Small intestine (tissue), 7 donors: ENCODE measurements at regions not wholly inside any gene's neighbourhood (a gene's known extent, or its start where the extent isn't known, plus 50 kb on each side); places are given as distances from the start of the nearest gene placed in this dataset.
"Not testable (repeated sequence)": the region's sequence is repeated elsewhere in the genome, so short reads cannot be mapped to it uniquely, and the experiment has no call there.

Experiments
- DNase-seq, 2 donors: peaks; one replicate each; pipeline versions ENCODE4 v3.0.0 to v3.0.0-alpha.2; 2013
- FAIRE-seq: peaks from 2 replicates; lab custom pipeline; 2012; peaks lifted over from hg19 to GRCh38; lab: Jason Lieb, UNC
- H3K27ac ChIP-seq, 3 donors: one replicate each; pipeline ENCODE4 v1.5.1; 2013; ENCODE audit warnings: low read length in 2 of 3, mild to moderate bottlenecking in 2 of 3, control low read depth in 1 of 3, inconsistent platforms in 1 of 3, low read depth in 1 of 3, moderate library complexity in 1 of 3
- H3K27me3 ChIP-seq, 3 donors: one replicate each; pipeline ENCODE4 v1.6.1; 2013; ENCODE audit warnings: low read length in 3 of 3, inconsistent platforms in 1 of 3; ENCODE audit not compliant: control insufficient read depth in 3 of 3, insufficient read depth in 3 of 3
- H3K36me3 ChIP-seq, 3 donors: one replicate each; pipeline ENCODE4 v1.6.1; 2013; ENCODE audit warnings: low read length in 3 of 3, inconsistent platforms in 1 of 3, low read depth in 1 of 3, mild to moderate bottlenecking in 1 of 3, moderate library complexity in 1 of 3; ENCODE audit not compliant: control insufficient read depth in 3 of 3, insufficient read depth in 2 of 3
- H3K4me1 ChIP-seq, 3 donors: one replicate each; pipeline ENCODE4 v1.6.1; 2013; ENCODE audit warnings: low read length in 2 of 3, inconsistent platforms in 1 of 3, low read depth in 1 of 3, mild to moderate bottlenecking in 1 of 3, moderate library complexity in 1 of 3; ENCODE audit not compliant: control insufficient read depth in 3 of 3, insufficient read depth in 2 of 3
- H3K4me3 ChIP-seq, 3 donors: one replicate each; pipeline ENCODE4 v1.5.1; 2013; ENCODE audit warnings: low read length in 3 of 3, control low read depth in 1 of 3, inconsistent platforms in 1 of 3, low read depth in 1 of 3, mild to moderate bottlenecking in 1 of 3, moderate library complexity in 1 of 3
- H3K9me3 ChIP-seq, 2 donors: one replicate each; pipeline ENCODE4 v1.6.1; 2013; ENCODE audit warnings: low read depth in 1 of 2, low read length in 1 of 2; ENCODE audit not compliant: control insufficient read depth in 2 of 2, insufficient read depth in 1 of 2
- WGBS, 3 donors: extraction: QIAGEN DNeasy Blood & Tissue Kit; methylation state at CpG; one replicate each; pipeline ENCODE4 v1.1.7; 2013; 5-methylcytosine and 5-hydroxymethylcytosine counted together
- donor health status: healthy with polysubstance abuse.
- donor health status: control.
- donor health status: control.
- donor health status: Bipolar disorder and iron deficiency.
- donor health status: healthy.

GRCh38 chr19:28148554-28148953, 1064.4 kb downstream of the UQCRFS1 start:
- DNase-seq = no peak
- H3K4me3 ChIP-seq = no peak overlapping the region
- FAIRE-seq = no peak
- H3K9me3 ChIP-seq = no peaks in the 10 kb centered on the region
- H3K27me3 ChIP-seq = no peaks in the 10 kb centered on the region
- WGBS, 3 donors = 58 to 74% (median 73%) methylated on average over 3 of the region's 3 CpGs
- no peaks in the 10 kb centered on the region for H3K36me3 ChIP-seq
- H3K27ac ChIP-seq = no peak overlapping the region
- H3K4me1 ChIP-seq = no peaks in the 10 kb centered on the region

DNA sequence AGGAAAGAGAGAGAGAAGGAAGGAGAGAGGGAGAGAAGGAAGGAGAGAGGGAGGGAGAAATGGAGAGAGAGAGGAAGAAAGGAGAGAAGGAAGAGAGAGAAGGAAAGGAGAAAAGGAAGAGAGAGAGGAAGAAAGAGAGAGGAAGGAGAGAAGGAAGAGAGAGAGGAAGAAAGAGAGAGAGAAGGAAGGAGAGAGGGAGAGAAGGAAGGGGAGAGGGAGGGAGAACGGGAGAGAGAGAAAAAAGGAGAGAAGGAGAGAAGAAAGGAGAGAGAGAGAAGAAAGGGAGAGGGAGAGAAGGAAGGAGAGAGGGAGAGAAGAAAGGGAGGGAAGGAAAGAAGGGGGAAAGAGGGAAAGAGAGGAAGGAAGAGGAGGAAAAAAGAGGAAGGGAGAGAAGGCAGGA, 1070.7 kb downstream of the UQCRFS1 start:
- WGBS, 3 donors = 43 to 65% (median 44%) methylated on average over 1 of the region's 1 CpG
- FAIRE-seq = no peak

DNA sequence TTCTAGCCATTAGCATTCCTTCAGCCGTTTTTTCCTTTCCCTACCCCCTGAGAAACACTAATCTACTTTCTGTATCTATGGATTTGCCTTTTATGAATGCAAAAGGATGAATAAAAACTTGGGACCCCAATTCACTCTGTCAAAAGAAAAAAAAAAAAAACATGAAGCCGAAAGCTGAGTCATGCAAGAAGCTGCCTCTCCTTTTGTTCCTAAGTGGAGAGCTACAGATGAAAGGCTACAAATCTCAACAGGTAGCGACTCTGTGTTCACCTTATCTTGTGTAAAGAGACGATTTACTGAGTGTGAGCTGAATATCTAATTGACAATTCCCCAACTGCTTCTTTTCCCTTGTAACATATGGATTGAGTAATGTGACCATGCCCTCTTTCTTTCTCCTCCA, 1072.8 kb downstream of the UQCRFS1 start:
- H3K4me1 ChIP-seq = no peaks in the 10 kb centered on the region
- no peak overlapping the region for H3K4me3 ChIP-seq
- peaks cover 0 to 2% of the 10 kb centered on the region in 2 donors for H3K9me3 ChIP-seq
- no peaks in the 10 kb centered on the region for H3K27me3 ChIP-seq
- no peak for FAIRE-seq
- no peak overlapping the region for H3K27ac ChIP-seq
- WGBS, 3 donors = 18 to 53% (median 31%) methylated on average over 4 of the region's 4 CpGs
- DNase-seq = no peak
- H3K36me3 ChIP-seq = no peaks in the 10 kb centered on the region

More for the DNA sequence above, 1070.7 kb downstream of the UQCRFS1 start:
- DNase-seq = no peak
- no peak overlapping the region for H3K27ac ChIP-seq
- no peak overlapping the region for H3K4me3 ChIP-seq
- H3K4me1 ChIP-seq = no peaks in the 10 kb centered on the region
- no peaks in the 10 kb centered on the region for H3K36me3 ChIP-seq
- H3K9me3 ChIP-seq = peaks cover 0 to 2% of the 10 kb centered on the region in 2 donors
- H3K27me3 ChIP-seq = no peaks in the 10 kb centered on the region

DNA sequence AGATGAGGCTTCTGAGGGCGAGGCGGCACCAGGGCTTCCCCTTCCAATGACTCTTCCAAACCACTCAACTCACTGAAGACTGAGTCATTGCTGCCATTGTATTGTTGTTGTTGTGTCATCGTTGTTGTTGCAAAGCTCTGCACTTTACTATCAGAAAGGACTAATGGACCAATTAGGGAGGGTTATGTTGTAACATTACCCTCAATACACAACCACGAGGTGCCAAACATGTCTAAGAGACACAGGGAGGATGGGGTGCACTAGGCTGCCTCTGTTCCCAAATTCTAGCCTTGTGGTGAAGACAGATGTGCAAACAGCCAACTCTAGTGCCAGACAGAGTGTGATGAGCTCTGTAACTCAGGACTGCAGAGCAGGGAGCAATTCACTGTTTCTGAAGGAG, 1075.2 kb downstream of the UQCRFS1 start:
- DNase-seq (no peak), FAIRE-seq (no peak)
- Histone ChIP-seq H3K4me1 (no peaks in the 10 kb centered on the region), H3K36me3 (no peaks in the 10 kb centered on the region), H3K27me3 (no peaks in the 10 kb centered on the region), H3K9me3 (peaks cover 0 to 2% of the 10 kb centered on the region in 2 donors), H3K27ac (no peak overlapping the region), H3K4me3 (no peak overlapping the region)
- 66 to 81% (median 73%) methylated on average over 4 of the region's 4 CpGs for WGBS, 3 donors

DNA sequence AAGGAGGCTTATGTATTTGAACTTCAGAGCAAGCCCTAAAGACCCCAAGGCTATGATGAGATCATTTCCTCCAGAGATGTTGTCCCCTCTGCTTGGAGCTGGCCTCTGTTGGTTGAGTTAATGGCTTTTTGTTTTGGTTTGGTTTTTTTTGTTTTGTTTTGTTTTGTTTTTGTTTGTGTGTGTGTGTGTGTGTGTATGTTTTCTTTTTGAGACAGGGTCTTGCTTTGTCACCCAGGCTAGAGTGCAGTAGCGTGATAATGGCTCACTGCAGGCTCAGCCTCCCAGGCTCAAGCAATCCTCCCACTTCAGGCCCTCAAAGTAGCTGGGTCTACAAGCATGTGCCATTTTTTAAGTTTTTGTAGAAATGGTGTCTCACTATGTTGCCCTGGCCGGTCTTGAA, 1076.2 kb downstream of the UQCRFS1 start:
- peaks cover 0 to 2% of the 10 kb centered on the region in 2 donors for H3K9me3 ChIP-seq
- FAIRE-seq (no peak), DNase-seq (no peak)
- no peaks in the 10 kb centered on the region for H3K36me3 ChIP-seq
- 40 to 60% (median 48%) methylated on average over 2 of the region's 2 CpGs for WGBS, 3 donors
- H3K27ac ChIP-seq = no peak overlapping the region
- H3K27me3 ChIP-seq = no peaks in the 10 kb centered on the region
- no peak overlapping the region for H3K4me3 ChIP-seq
- H3K4me1 ChIP-seq = no peaks in the 10 kb centered on the region

- no peak for DNase-seq
- no peaks in the 10 kb centered on the region for H3K4me1 ChIP-seq
- peaks cover 0 to 4% of the 10 kb centered on the region in 2 donors for H3K9me3 ChIP-seq
- FAIRE-seq = no peak
- H3K36me3 ChIP-seq = no peaks in the 10 kb centered on the region
- H3K4me3 ChIP-seq = no peak overlapping the region
- no peaks in the 10 kb centered on the region for H3K27me3 ChIP-seq
- no peak overlapping the region for H3K27ac ChIP-seq
Observed at GRCh38 chr19:28135825-28136224, 1077.1 kb downstream of the UQCRFS1 start.

- Histone ChIP-seq H3K4me1 (no peaks in the 10 kb centered on the region), H3K27me3 (no peaks in the 10 kb centered on the region), H3K36me3 (no peaks in the 10 kb centered on the region), H3K9me3 (peaks cover 0 to 4% of the 10 kb centered on the region in 2 donors), H3K27ac (no peak overlapping the region), H3K4me3 (no peak overlapping the region)
- WGBS, 3 donors = 76 to 87% (median 76%) methylated on average over 3 of the region's 3 CpGs
- DNase-seq (no peak), FAIRE-seq (no peak)
Observed at GRCh38 chr19:28134311-28134710, 1078.6 kb downstream of the UQCRFS1 start.

- H3K27ac ChIP-seq, H3K27me3 ChIP-seq, FAIRE-seq, H3K9me3 ChIP-seq, H3K4me3 ChIP-seq, DNase-seq, H3K36me3 ChIP-seq, H3K4me1 ChIP-seq: not testable (repeated sequence)
- WGBS, 3 donors = 30 to 54% (median 40%) methylated on average over 7 to 8 of the region's 8 CpGs
Observed at GRCh38 chr19:28130881-28131280, 1082.1 kb downstream of the UQCRFS1 start.

- Histone ChIP-seq H3K4me3 (no peak overlapping the region), H3K36me3 (no peaks in the 10 kb centered on the region), H3K9me3 (peaks cover 0 to 2% of the 10 kb centered on the region in 2 donors), H3K27me3 (no peaks in the 10 kb centered on the region), H3K27ac (no peak overlapping the region), H3K4me1 (no peaks in the 10 kb centered on the region)
- FAIRE-seq (no peak), DNase-seq (no peak)
- 56 to 72% (median 67%) methylated on average over 4 of the region's 4 CpGs for WGBS, 3 donors
Observed at GRCh38 chr19:28130066-28130511, 1082.9 kb downstream of the UQCRFS1 start.
